HEK293 (cell line): ENCODE measurements at regions not wholly inside any gene's neighbourhood (a gene's known extent, or its start where the extent isn't known, plus 50 kb on each side); places are given as distances from the start of the nearest gene placed in this dataset.

Experiments
- CTCF ChIP-seq: fragments of 450-650 bp; formaldehyde crosslinking; IDR thresholded peaks from 2 replicates; pipeline ENCODE4 v1.5.1; 2016; ENCODE audit warnings: missing biosample characterization, missing genetic modification characterization
- KLF7 ChIP-seq: fragments of 450-650 bp; formaldehyde crosslinking; IDR thresholded peaks from 2 replicates; pipeline ENCODE4 v1.5.1; 2016; ENCODE audit warnings: missing biosample characterization, missing genetic modification characterization, borderline replicate concordance
- RBAK ChIP-seq: fragments of 450-650 bp; formaldehyde crosslinking; IDR thresholded peaks from 2 replicates; pipeline ENCODE4 v1.5.1; 2016; ENCODE audit warnings: missing biosample characterization, missing genetic modification characterization
- REST ChIP-seq: fragments of 450-650 bp; formaldehyde crosslinking; IDR thresholded peaks from 2 replicates; pipeline ENCODE4 v1.5.1; 2016; ENCODE audit warnings: missing biosample characterization, missing genetic modification characterization
- SP2 ChIP-seq: fragments of 450-650 bp; formaldehyde crosslinking; IDR thresholded peaks from 2 replicates; pipeline ENCODE4 v1.5.1; 2016; ENCODE audit warnings: missing biosample characterization, missing genetic modification characterization
- YY1 ChIP-seq: fragments of 450-650 bp; formaldehyde crosslinking; IDR thresholded peaks from 2 replicates; pipeline ENCODE4 v1.5.1; 2018; ENCODE audit warnings: missing biosample characterization, missing genetic modification characterization
- ZEB2 ChIP-seq: fragments of 450-650 bp; formaldehyde crosslinking; IDR thresholded peaks from 2 replicates; pipeline ENCODE4 v1.5.1; 2016; ENCODE audit warnings: missing biosample characterization, missing genetic modification characterization
- ZFP37 ChIP-seq: fragments of 450-650 bp; formaldehyde crosslinking; IDR thresholded peaks from 2 replicates; pipeline ENCODE4 v1.5.1; 2016; ENCODE audit warnings: missing biosample characterization, missing genetic modification characterization
- ZNF133 ChIP-seq: fragments of 450-650 bp; formaldehyde crosslinking; IDR thresholded peaks from 2 replicates; pipeline ENCODE4 v1.5.1; 2016; ENCODE audit warnings: missing biosample characterization, missing genetic modification characterization
- ZNF341 ChIP-seq: fragments of 450-650 bp; formaldehyde crosslinking; IDR thresholded peaks from 2 replicates; pipeline ENCODE4; 2016; ENCODE audit warnings: low read depth, missing biosample characterization, missing genetic modification characterization
- ZNF473 ChIP-seq: fragments of 450-650 bp; formaldehyde crosslinking; IDR thresholded peaks from 2 replicates; pipeline ENCODE4 v1.5.1; 2017; ENCODE audit warnings: missing biosample characterization, missing genetic modification characterization
- ZNF777 ChIP-seq: fragments of 450-650 bp; formaldehyde crosslinking; IDR thresholded peaks from 2 replicates; pipeline ENCODE4 v1.5.1; 2017; ENCODE audit warnings: missing biosample characterization, missing genetic modification characterization, borderline replicate concordance

- TF ChIP-seq ZNF473 (no peak), KLF7 (no peak), CTCF (tag by site-specific recombination) (no peak), REST (tag by site-specific recombination) (no peak), ZNF777 (tag by site-specific recombination) (no peak), RBAK (tag by site-specific recombination) (no peak), YY1 (no peak), ZNF133 (tag by site-specific recombination) (no peak), SP2 (tag by site-specific recombination) (no peak), ZFP37 (tag by site-specific recombination) (no peak), ZNF341 (no peak), ZEB2 (tag by site-specific recombination) (no peak)
Observed at GRCh38 chr5:84550222-84550621, 165.5 kb upstream of the EDIL3 start.
